GM19351 (cell line): ENCODE measurements at regions not wholly inside any gene's neighbourhood (a gene's known extent, or its start where the extent isn't known, plus 50 kb on each side); places are given as distances from the start of the nearest gene placed in this dataset.

ENCODE experiments used
- ATAC-seq: cut with Tn5 transposase; IDR thresholded peaks from one replicate; pipeline ENCODE4 v1.9.1; 2021; ENCODE audit warnings: mild to moderate bottlenecking, moderate library complexity; ENCODE audit not compliant: unreplicated experiment

DNA sequence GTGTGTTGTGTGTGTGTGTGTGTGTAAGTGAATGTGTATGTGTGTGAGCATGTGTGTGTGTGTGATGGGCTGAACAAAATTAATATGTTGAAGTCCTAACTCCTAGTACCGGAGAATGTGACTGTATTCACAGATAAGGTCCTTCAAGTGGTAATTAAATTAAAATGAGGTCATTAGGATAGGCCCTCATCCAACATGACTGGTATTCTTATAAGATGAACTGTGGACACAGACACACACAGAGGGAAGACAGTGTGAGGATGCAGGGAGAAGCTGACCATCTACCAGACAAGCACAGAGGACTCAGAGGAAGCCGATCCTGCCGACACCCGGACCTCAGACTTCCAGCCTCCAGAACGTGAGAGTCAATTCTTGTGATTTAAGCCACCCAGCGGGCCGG, 91.2 kb upstream of the PGBD5 start:
- ATAC-seq, result no peak

DNA sequence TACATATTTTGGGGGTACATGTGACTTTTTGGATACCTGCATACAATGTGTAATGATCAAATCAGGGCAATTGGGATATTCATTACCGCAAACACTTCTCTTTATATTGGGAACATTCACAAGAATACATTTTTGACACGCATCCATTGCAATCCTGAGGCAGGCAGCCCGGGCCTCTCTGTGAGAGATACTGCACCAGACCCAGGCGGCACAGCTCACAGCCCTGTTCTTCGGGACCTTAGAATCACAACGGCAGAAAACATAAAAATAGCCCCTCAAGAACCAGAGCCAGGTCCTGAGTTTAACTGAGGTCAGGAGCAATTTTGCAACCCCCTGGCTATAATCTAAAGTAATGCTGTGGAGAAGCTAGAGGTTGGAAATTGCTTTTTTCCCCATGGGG, 90.8 kb upstream of the PGBD5 start:
- ATAC-seq, result no peak

DNA sequence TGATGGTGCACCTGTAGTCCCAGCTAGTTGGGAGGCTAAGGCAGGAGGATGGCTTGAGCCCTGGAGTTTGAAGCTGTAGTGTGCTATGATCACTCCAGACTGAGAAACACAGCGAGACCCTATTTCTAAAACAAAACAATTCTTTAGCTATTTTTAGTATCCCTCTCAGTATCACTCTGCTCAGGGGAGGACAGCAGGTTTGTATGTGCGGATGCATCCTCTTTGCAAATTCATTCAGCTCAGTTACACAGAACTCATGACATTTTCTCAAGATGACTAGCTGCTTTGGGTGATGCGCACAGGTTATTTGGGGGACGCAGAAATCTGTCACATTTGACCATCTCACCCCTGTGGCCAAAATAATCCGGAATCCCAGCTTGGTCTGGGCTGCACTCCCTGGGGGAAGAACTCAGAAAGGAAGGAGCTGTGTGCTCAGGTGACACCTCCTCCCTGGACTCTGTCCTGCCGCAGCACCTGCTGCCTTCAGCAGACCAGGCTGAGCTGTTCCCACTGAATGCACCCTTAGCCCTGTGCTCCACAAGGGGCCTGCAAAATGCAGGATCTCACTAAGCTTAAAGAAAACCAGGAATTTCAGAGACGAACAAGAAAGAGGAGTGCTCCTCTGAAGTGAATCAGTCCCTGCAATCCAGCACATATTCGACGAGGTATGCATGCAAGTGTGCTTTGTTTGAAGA, 89.5 kb upstream of the PGBD5 start:
- no peak for ATAC-seq

GRCh38 chr1:230510496-230510895, 84.4 kb upstream of the PGBD5 start:
- ATAC-seq, result no peak

GRCh38 chr1:230509281-230509977, 83.3 kb upstream of the PGBD5 start:
- no peak for ATAC-seq

- ATAC-seq, result no peak
Measured at GRCh38 chr1:230507666-230508402, 81.7 kb upstream of the PGBD5 start.

- ATAC-seq, result no peak
Measured at GRCh38 chr1:230507236-230507635, 81.1 kb upstream of the PGBD5 start.

GRCh38 chr1:230506451-230506850, 80.3 kb upstream of the PGBD5 start:
- ATAC-seq, result no peak

- no peak for ATAC-seq
Measured at GRCh38 chr1:230504310-230504709, 78.2 kb upstream of the PGBD5 start.

DNA sequence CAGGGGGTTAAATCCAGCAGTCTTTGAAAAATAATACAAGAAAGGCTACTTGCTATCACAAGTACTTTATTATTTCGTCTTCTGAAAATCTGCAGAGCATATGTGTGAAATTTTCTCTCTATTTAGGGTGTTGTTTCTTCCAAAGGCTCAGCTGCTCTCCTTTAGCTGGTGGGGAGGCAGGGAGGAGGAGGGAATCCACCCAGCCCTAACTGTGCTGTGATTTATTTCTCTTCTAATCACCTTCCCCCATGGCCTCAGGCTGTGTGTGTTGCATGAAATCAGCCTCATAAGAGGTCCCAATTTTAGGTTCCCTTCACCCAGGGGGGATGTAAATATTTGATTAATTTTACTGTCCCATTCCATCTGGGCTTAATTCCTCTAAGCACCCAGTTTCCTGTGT, 77.6 kb upstream of the PGBD5 start:
- ATAC-seq, result no peak

GRCh38 chr1:230502996-230503395, 76.9 kb upstream of the PGBD5 start:
- ATAC-seq, result no peak

DNA sequence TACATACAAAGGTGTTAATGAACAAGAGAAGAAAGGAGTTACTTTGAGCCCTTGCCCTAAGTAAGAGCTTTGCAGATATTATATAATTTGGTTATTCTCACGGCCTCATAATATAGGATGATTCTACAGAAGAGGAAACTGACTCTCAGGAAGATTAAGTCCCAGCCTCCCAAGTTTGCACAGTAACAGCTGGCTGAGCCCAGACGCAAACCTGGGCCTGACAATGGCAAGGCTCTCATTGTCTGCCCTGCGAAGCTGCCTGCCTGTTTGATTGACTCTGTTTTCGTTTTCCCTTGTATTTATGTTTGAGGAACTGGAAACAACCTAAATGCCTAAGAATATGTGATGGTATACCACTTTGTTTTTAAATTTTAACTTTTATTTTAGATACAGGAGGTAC, 76.2 kb upstream of the PGBD5 start:
- ATAC-seq, result no peak

DNA sequence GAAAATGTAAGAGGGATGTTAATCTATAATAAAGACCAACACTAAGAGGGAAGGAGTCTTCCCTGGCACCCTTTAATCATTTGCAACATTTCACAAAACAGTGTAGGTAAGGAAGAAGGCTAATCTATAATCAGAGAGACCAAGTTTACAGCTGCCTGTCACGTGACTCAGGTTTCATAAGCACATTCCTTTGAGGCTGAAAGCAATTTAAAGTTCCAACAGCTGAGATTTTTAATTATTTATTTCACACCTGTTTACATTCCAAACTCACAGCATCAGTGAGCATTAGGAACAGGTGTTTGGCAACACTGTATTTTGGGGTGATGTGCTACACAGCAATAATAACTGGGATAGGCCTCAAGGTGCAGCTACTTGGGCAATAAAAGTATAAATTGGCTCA, 75.7 kb upstream of the PGBD5 start:
- ATAC-seq, result no peak

- no peak for ATAC-seq
Measured at GRCh38 chr1:230501242-230501641, 75.1 kb upstream of the PGBD5 start.

DNA sequence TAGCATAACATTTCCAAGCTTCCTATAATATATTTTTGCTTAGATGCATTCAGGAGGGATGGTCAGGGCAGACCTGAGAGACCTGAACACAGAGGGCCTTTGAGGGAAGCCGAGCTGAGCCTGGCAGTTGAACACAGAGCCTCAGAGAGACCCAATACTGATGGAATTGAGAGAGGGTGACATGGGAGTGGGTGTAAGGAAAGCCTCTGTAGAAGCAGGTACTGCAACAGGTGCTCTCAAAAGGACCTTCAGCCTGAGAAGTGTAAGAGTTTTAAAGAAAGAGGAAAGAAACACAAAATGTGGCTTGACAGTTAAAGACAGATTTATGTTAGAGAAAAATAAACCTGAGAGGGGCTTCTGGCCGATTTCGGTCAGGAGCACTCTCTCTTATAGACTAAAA, 73.9 kb upstream of the PGBD5 start:
- ATAC-seq, result no peak

- ATAC-seq, result no peak
Measured at GRCh38 chr1:230499496-230499895, 73.4 kb upstream of the PGBD5 start.

DNA sequence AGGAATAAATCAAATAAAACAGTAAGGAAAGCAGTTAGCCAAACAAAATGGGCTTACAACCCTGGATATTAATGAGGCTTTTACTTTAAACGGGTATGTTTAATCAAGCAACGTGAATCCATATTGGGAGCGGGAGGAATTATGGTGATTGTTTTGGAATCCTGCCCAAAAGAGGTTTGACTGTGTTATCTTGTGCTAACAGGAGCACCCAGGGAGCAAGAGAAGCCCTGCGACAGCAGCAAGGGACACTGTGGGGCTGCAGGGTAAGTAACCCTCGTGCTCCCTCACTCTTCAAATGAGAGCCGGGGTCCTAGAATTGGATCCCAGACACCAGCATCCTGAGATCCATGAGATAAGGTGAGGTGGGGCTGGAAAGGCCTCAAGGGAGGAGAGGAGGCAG, 72.6 kb upstream of the PGBD5 start:
- ATAC-seq, result no peak

DNA sequence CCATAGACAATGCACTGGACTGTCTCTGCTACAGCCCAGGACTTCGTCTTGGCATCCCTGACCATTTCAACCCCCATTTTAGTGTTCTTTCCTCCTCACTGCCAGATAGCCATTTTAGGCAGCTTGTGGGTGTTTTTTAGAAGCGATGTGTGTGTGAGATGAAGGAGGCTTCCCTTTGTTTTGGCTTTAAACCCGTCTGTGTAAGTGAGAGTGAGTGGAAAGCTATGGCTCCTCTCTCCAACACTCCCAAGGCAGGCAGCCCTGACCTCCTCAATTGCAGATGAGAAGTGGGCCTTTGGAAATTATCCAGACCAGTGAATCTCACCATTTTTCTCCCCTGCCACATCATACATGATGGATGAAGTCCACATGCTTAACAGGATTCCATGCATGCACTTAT, 70.3 kb upstream of the PGBD5 start:
- ATAC-seq, result no peak

DNA sequence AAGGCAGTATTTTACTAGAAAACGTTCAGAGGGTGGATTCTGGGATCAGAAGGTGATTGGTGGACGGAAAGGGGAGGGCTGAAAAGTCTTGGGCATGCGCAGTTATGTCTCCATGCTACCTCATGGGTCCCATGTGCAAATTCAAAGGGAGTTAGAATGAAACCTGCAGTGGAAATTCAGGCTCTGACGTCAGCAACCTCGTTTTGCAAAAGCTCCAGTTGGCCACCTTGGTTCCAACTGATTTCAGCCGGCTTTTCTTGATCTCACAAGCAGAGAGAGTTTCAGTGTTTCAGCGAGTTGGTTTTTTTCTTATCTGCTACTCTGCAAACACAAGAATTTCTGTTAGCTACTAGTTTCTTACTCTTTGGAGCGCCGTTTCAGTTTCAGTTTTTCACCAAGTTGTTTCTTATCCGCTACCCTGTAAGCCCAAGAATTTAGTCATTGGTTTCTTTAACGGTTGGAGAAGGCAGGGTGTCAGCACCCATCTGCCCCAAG, 69.8 kb upstream of the PGBD5 start:
- ATAC-seq, result peak; percentile 81

DNA sequence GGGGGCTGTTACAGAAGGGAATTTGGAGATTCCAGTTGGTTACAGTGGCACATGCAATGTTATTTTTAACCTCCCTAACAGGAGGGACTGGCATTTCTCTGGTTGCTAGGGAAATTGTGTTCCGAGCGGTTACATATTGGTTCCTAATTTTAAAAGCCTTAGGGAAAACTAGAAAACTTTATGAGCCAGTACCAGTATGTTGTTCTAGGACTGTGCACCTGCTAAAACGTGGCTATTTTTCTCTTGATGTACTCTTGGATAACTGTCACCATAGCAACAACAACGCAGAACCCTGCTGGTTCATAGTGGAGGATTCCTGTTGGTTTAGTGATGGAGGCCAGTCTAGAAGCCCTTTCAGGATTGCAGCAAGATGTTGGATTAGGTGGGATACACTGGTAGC, 68.9 kb upstream of the PGBD5 start:
- no peak for ATAC-seq

- no peak for ATAC-seq
Measured at GRCh38 chr1:230494514-230494913, 68.4 kb upstream of the PGBD5 start.

DNA sequence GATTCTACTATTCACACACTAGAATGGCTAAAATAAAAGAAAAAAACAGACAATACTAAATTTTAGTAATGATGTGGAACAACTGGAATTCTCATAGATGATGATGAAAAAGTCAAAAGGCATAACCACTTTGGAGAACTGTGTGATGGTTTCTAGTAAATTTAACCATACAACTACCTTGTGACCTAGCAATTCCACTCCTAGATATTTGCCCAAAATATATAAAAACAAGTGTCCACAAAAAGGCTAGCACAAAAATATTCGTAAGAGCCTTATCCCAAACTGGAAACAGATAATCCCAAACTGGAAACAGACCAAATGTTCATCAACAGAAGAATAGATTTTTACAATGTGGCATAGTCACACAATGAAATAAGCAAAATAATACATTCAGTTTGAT, 67.9 kb upstream of the PGBD5 start:
- no peak for ATAC-seq
